SJCRH30 (cell line): ENCODE measurements at regions not wholly inside any gene's neighbourhood (a gene's known extent, or its start where the extent isn't known, plus 50 kb on each side); places are given as distances from the start of the nearest gene placed in this dataset.
"Not testable (repeated sequence)": the region's sequence is repeated elsewhere in the genome, so short reads cannot be mapped to it uniquely, and the experiment has no call there.

Experiments used
- DNase-seq, 2 experiments: peaks; one replicate each; pipeline ENCODE4 v3.0.0-alpha.2; 2015 to 2020
- H3K27ac ChIP-seq: fragments of 250-450 bp; sonication (Bioruptor Pico); 2 replicates; pipeline ENCODE4 v1.5.1; 2020; ENCODE audit warnings: mild to moderate bottlenecking, moderate library complexity
- H3K27me3 ChIP-seq: fragments of 250-450 bp; sonication (Bioruptor Pico); 2 replicates; pipeline ENCODE4 v1.5.1; 2020; ENCODE audit warnings: mild to moderate bottlenecking, moderate library complexity
- H3K36me3 ChIP-seq: fragments of 250-450 bp; sonication (Bioruptor Pico); 2 replicates; pipeline ENCODE4 v1.5.1; 2020; ENCODE audit warnings: mild to moderate bottlenecking, moderate library complexity
- H3K4me1 ChIP-seq: fragments of 250-450 bp; sonication (Bioruptor Pico); 2 replicates; pipeline ENCODE4 v1.5.1; 2020; ENCODE audit warnings: mild to moderate bottlenecking, moderate library complexity
- H3K4me3 ChIP-seq: fragments of 250-450 bp; sonication (Bioruptor Pico); 2 replicates; pipeline ENCODE4 v1.5.1; 2020; ENCODE audit warnings: mild to moderate bottlenecking, moderate library complexity
- H3K9me3 ChIP-seq: fragments of 250-450 bp; sonication (Bioruptor Pico); replicated peaks from 2 replicates; pipeline ENCODE4 v1.5.1; 2020; ENCODE audit warnings: mild to moderate bottlenecking, moderate library complexity

DNA sequence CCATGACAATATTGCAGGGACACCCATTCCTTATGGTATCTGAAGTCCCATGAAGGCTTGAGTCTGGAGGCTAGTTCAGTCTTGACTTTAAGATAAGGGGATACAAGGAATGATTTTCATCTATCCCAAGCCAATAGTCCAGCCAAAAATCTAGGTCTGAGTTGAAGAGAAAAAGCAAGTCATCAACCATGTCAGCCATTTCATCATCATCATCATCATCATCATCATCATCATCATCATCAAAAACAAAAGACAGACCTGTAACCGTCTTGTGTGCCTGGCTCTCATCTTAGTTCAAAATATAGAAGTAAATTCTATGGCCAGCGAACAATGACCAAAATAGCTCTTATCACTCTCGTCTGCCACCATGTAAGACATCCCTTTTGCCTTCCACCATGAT, 59.5 kb upstream of the FAM90A26 start:
- not testable (repeated sequence) for H3K36me3 ChIP-seq, H3K4me1 ChIP-seq, H3K4me3 ChIP-seq, H3K27me3 ChIP-seq, DNase-seq, H3K9me3 ChIP-seq, H3K27ac ChIP-seq

DNA sequence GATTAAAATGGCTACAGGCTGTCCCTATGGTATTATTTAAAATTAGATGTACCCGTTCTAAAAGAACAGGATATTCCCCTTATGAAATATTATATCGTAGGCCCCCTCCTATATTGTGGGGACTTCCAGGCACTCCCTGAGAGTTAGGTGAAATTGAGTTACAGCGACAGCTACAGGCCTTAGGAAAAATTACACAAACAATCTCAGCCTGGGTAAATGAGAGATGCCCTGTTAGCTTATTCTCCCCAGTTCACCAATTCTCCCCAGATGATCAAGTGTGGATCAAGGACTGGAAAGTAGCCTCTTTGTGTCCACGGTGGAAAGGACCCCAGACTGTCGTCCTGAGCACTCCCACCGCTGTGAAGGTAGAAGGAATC, 67.1 kb upstream of the FAM90A26 start:
- not testable (repeated sequence) for H3K9me3 ChIP-seq, DNase-seq, H3K27ac ChIP-seq, H3K4me1 ChIP-seq, H3K4me3 ChIP-seq, H3K36me3 ChIP-seq
- H3K27me3 ChIP-seq = peaks cover 13% of the 10 kb centered on the region; the same call in 1 of the 2 replicates

DNA sequence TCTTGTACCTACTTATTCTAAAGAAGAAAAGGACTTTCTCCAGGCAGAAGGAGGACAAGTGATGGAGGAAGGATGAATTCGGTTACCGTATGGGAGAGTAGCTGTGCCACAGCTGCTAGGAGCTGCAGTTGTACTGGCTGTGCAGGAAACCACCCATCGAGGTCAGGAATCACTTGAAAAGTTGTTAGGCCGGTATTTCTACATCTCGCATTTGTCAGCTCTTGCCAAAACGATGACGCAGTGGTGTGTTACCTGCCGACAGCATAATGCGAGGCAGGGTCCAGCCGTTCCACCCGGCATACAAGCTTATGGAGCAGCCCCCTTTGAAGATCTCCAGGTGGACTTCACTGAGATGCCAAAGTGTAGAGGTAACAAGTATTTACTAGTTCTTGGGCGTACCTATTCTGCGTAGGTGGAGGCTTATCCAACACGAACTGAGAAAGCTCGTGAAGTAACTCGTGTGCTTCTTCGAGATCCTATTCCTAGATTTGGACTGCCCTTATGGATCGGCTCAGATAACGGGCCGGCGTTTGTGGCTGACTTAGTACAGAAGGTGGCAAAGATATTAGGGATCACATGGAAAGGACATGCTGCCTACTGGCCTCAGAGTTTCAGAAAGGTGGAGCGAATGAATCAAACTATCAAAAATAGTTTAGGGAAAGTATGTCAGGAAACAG, 67.6 kb upstream of the FAM90A26 start:
- H3K36me3 ChIP-seq, H3K4me1 ChIP-seq, H3K27ac ChIP-seq, H3K4me3 ChIP-seq, DNase-seq, H3K9me3 ChIP-seq: not testable (repeated sequence)
- peaks cover 13% of the 10 kb centered on the region; the same call in 1 of the 2 replicates for H3K27me3 ChIP-seq

DNA sequence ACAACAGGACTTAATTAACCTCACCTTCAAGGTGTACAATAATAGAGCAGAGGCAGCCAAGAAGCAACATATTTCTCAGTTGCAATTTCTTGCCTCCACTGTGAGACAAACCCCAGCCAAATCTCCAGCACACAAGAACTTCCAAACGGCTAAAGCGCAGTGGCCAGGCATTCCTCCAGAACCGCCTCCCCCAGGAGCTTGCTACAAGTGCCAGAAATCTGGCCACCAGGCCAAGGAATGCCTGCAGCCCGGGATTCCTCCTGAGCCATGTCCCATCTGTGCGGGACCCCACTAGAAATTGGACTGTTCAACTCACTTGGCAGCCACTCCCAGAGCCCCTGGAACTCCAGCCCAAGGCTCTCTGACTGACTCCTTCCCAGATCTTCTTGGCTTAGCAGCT, 73.9 kb upstream of the FAM90A26 start:
- H3K4me3 ChIP-seq, DNase-seq, H3K4me1 ChIP-seq, H3K9me3 ChIP-seq, H3K27ac ChIP-seq, H3K36me3 ChIP-seq, H3K27me3 ChIP-seq: not testable (repeated sequence)

DNA sequence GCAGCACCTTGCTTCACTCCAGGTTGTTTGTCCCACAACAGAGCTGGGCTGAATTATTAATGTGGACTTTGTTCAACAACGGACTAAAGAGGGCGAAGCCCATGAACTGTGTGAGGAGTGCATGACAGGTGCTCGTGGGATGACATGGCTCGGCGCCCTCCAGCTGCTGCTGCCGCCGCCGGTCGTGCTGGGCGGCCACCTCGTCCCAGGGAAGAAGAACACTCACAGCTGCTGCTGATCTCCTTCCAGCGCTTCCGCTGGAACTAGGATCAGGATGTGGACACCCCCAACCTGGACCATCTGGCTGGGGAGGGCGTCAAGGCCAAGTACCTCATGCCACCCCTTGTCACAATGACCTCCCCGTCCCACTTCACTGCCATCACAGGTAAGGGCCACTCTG, 91.4 kb upstream of the FAM90A26 start:
- H3K27ac ChIP-seq, H3K4me1 ChIP-seq, H3K36me3 ChIP-seq, H3K27me3 ChIP-seq, H3K9me3 ChIP-seq, H3K4me3 ChIP-seq: not testable (repeated sequence)
- peak; percentile 53 to 69 for DNase-seq

DNA sequence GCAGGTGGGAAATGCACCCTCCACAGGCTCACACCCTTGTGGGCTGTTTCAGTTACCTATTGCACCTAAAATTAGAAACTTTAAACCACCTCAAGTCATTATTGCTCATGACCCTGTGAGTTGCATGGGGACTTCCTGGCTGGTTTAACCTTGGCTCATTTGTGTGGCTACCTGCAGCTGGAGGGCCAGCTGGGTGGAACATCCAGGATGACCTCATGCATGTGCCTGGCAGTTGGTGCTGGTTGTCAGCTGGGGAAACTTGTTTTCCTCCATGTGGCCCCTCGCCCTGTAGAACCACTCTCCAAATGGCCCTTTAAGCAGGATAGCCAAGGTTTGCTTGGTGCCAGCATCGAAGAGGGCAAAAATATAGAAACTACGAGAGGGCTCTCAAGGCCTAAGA, 93.2 kb upstream of the FAM90A26 start:
- not testable (repeated sequence) for DNase-seq, H3K4me1 ChIP-seq, H3K36me3 ChIP-seq, H3K27me3 ChIP-seq, H3K4me3 ChIP-seq, H3K27ac ChIP-seq, H3K9me3 ChIP-seq

DNA sequence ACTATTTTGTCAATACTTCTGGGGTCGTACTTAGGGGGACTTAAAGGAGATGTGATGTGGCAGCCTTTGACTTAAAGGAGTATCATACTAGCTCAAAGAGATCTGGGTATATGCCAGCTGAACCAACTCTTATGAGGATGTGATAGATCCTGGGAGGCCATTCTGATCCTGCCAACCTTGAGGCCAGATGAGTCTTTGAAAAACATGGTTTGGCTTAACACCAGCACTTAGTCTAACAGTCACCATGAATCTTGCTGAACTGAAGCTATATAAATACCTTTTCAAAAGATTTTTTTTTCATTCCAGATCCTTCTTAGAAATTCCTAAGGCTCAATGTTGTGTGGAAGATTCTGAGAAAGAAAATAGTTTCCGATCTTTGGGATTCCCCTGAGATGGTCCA, 93.7 kb upstream of the FAM90A26 start:
- H3K27me3 ChIP-seq, H3K36me3 ChIP-seq, H3K9me3 ChIP-seq, DNase-seq, H3K27ac ChIP-seq, H3K4me1 ChIP-seq, H3K4me3 ChIP-seq: not testable (repeated sequence)

DNA sequence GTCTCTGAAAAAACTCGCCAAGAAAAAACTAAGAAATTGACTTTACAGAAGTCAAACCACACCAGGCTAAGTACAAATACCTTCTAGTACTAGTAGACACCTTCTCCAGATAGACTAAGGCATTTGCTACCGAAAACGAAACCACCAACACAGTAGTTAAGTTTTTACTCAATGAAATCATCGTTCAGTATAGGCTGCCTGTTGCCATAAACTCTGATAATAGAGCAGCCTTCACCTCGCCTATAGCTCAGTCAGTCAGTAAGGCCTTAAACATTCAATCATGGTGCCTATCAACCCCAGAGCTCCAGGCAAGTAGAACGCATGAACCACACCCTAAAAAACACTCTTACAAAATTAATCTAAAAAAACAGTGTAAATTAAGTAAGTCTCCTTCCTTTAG, 96.8 kb upstream of the FAM90A26 start:
- H3K4me1 ChIP-seq, H3K4me3 ChIP-seq, H3K36me3 ChIP-seq, H3K9me3 ChIP-seq, H3K27ac ChIP-seq, DNase-seq, H3K27me3 ChIP-seq: not testable (repeated sequence)

DNA sequence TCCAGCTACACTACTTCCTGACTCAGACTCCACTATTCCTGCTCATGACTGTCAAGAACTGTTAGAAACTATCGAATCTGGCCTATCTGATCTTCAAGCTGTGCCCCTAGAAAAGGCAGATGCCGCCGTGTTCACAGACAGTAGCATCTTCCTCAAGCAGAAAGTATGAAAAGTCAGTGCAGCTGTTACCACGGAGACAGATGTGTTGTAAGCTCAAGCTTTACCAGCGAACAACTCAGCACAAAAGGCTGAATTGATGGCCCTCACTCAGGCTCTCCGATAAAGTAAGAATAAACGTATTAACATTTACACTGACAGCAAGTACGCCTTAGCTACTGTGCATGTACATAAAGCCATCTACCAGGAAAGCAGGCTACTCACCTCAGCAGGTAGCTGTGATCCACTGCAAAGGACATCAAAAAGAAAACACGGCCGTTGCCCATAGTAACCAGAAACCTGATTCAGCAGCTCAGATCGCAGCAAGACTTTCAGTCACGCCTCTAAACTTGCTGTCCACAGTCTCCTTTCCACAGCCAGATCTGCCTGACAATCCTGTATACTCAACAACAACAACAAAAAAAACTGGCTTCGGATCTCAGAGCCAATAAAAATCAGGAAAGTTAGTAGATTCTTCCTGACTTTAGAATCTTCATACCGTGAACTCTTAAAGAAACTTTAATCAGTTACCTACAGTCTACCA, 97.5 kb upstream of the FAM90A26 start:
- not testable (repeated sequence) for H3K27ac ChIP-seq, H3K4me3 ChIP-seq, H3K4me1 ChIP-seq, H3K9me3 ChIP-seq, H3K36me3 ChIP-seq, H3K27me3 ChIP-seq
- DNase-seq = peak in 1 of 2 experiments; percentile 5

DNA sequence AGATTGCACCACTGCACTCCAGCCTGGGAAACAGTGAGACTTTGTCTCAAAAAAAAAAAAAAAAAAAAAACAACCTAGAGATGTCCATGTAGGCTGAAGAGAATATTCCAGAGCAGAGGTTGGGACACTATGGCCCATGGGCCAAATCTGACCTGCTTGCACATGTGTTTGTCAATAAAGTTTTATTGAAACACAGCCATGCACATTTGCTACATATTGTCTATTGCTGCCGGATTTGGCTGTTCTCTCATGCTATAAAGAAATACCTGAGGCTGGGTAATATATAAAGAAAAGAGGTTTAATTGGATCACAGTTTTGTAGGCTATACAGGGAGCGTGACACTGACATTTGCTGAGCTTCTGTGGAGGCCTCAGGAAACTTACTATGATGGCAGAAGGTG, 102.3 kb upstream of the FAM90A26 start:
- not testable (repeated sequence) for DNase-seq, H3K9me3 ChIP-seq, H3K27me3 ChIP-seq, H3K4me1 ChIP-seq, H3K4me3 ChIP-seq, H3K27ac ChIP-seq, H3K36me3 ChIP-seq

DNA sequence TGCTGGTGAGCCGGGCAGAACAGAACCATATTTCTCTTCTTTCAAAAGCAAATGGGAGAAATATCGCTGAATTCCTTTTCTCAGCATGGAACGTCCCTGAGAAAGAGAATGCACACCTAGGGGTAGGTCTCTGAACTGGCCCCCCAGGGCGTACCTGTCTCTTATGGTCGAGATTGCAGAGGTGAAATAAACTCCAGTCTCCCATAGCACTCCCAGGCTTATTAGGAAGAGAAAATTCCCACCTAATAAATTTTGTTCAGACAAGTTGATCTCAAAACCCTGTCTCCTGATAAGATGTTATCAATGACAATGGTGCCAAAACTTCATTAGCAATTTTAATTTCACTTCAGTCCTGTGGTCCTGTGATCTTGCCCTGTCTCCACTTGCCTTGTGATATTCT, 106.6 kb upstream of the FAM90A26 start:
- H3K4me1 ChIP-seq, DNase-seq: not testable (repeated sequence)

DNA sequence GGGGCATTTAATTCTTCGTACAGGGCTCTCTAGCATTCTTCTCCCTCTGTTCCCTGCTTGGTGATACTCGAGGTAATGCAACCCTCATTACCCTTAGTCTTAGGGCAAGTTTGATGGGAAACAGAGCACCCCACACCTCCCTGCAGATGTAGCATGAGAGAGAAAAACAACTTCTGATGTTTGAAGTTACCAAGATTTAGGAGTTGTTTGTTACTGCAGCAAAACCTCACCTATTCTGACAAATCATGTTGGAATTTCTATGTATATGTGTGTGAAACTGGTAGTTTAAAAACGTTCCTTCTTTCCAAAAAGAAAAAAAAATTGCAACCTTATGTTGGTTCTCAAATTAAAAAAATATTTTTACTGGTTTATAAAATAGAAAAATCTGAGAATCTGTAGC, 145.3 kb upstream of the FAM90A26 start:
- not testable (repeated sequence) for H3K27me3 ChIP-seq, DNase-seq, H3K27ac ChIP-seq, H3K4me1 ChIP-seq, H3K9me3 ChIP-seq, H3K4me3 ChIP-seq, H3K36me3 ChIP-seq

More for the DNA sequence above, 106.6 kb upstream of the FAM90A26 start:
- not testable (repeated sequence) for H3K27ac ChIP-seq, H3K27me3 ChIP-seq, H3K9me3 ChIP-seq, H3K36me3 ChIP-seq, H3K4me3 ChIP-seq

DNA sequence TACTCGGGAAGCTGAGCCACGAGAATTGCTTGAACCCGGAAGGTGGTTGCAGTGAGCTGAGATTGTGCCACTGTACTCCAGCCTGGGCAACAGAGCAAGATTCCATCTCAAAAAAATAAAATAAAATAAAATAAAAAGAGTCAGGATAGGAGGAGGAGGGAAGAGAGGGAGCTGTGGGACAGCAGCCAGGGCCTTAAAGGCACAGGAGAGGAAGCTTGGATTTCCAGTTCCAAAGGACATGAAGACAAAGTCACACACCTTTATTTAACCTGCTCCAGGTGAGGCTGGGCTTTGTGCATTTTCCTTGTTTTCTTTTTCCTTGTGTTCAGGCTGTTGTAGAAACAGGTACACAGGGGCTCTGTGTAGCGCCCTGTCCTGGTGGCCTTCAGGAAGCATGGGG, 138.2 kb upstream of the HMX1 start:
- not testable (repeated sequence) for H3K27ac ChIP-seq, H3K4me3 ChIP-seq, H3K9me3 ChIP-seq, H3K36me3 ChIP-seq, DNase-seq, H3K4me1 ChIP-seq, H3K27me3 ChIP-seq

DNA sequence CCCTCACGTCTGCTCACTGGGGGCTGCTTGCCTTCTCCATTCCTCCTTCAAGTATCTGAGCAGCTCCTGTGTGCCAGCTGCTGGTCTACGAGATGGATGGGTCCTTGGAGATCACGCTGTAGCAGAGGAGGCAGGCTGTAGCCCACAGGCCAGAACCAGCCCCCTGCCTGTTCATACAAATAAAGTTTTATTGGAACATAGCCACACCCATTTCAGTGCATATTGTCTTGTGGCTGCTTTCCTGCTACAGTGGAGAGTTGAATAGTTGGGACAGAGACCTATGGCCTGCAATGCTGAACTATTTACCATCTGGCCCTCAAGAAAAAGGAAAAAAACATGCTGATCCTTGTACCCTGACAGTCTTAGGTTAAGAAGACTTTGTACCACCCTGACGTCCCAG, 136.8 kb upstream of the HMX1 start:
- H3K27ac ChIP-seq, H3K4me3 ChIP-seq, H3K36me3 ChIP-seq, H3K27me3 ChIP-seq, DNase-seq, H3K4me1 ChIP-seq, H3K9me3 ChIP-seq: not testable (repeated sequence)

DNA sequence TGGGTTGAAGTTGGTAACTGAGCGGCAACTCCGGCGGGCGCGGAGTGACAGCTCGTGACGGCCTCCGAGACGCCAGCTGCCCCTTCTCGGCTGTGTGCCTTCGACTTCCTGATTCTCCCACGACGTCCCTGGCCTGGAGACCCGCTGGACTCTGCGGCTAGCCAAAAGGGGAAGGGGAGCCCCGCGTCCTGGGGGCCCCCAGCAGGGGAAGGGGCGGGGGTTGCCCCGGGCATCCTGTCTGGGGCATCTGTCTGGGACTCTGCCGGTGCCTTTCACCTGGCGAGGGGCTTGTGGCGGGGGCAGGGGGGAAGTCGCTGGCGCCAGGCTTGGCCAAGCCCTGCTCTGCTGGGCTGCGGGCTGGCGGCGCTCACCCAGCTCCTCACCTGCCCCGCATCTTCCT, 129.5 kb upstream of the HMX1 start:
- H3K27me3 ChIP-seq, H3K4me3 ChIP-seq, DNase-seq, H3K27ac ChIP-seq, H3K4me1 ChIP-seq, H3K36me3 ChIP-seq, H3K9me3 ChIP-seq: not testable (repeated sequence)

DNA sequence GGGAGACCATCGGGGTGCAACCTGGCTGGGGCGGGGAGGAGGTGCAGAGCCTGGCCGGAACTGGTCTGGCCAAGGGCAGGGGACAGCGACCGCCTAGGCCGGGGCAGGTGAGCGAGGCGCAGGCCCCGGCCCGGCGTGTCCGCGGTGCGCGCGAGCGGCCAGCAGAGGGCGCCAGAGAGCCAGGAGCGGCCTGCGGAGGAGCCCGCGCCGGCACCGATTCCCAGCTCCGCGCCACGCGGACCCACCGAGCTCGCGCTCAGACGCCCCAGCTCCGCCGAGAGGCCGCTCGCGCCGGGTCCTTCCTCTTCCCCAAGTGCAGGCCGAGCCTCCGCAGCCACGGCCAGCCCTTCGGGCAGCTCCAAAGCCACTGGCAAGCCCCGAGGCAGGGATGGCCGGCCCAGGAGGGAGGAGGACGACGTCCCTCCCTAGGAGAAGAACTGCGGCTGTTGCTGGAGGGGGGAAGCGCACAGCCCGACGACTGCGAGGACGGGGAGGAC, 128.9 kb upstream of the HMX1 start:
- not testable (repeated sequence) for H3K27me3 ChIP-seq, H3K36me3 ChIP-seq, H3K4me3 ChIP-seq, H3K9me3 ChIP-seq, H3K27ac ChIP-seq, H3K4me1 ChIP-seq
- peak in 1 of 2 experiments; percentile 9 for DNase-seq
